Common myeloid progenitor, CD34-positive (primary cell): ENCODE measurements at regions not wholly inside any gene's neighbourhood (a gene's known extent, or its start where the extent isn't known, plus 50 kb on each side); places are given as distances from the start of the nearest gene placed in this dataset.

Experiments
- CTCF ChIA-PET: fragments of 350-600 bp; sonication (Branson Sonifier 250); formaldehyde crosslinking; loops from one replicate; lab custom pipeline; 2021; ENCODE audit warnings: antibody characterized with exemption; lab: Charles Lee
- POLR2A ChIA-PET: fragments of 350-600 bp; sonication (Branson Sonifier 250); formaldehyde crosslinking; loops from one replicate; lab custom pipeline; 2021; ENCODE audit warnings: antibody characterized with exemption; lab: Charles Lee
- DNase-seq, 3 donors: peaks; one replicate each; pipeline versions ENCODE4 v3.0.0 to v3.0.0-alpha.2; 2013
- H3K27ac ChIP-seq, 2 experiments: 1 replicate in 1 of 2; 2 replicates in 1 of 2; pipeline ENCODE4 v1.7.0; 2013; ENCODE audit warnings: inconsistent platforms in 2 of 2, low read length in 2 of 2, mild to moderate bottlenecking in 2 of 2, low read depth in 1 of 2, moderate library complexity in 1 of 2; ENCODE audit not compliant: severe bottlenecking in 2 of 2, insufficient read depth in 1 of 2, poor library complexity in 1 of 2
- H3K27me3 ChIP-seq, 5 experiments: replicated peaks in 2 of 5; 1 replicate in 3 of 5; 2 replicates in 2 of 5; pipeline versions ENCODE4 v1.6.1 to v1.7.0; 2013; ENCODE audit warnings: low read length in 4 of 5, mild to moderate bottlenecking in 2 of 5, moderate library complexity in 2 of 5, inconsistent platforms in 1 of 5; ENCODE audit not compliant: insufficient read depth in 5 of 5, control insufficient read depth in 4 of 5
- H3K36me3 ChIP-seq, 4 experiments: 1 replicate in 2 of 4; 2 replicates in 2 of 4; pipeline versions ENCODE4 v1.6.1 to v1.7.0; 2013; ENCODE audit warnings: low read length in 3 of 4, control low read depth in 1 of 4, mild to moderate bottlenecking in 1 of 4; ENCODE audit not compliant: control insufficient read depth in 4 of 4, insufficient read depth in 4 of 4
- H3K4me1 ChIP-seq, 4 experiments: 1 replicate in 3 of 4; 2 replicates in 1 of 4; pipeline versions ENCODE4 v1.6.1 to v1.7.1; 2013; ENCODE audit warnings: low read length in 3 of 4, mild to moderate bottlenecking in 3 of 4, control low read depth in 1 of 4, inconsistent platforms in 1 of 4, moderate library complexity in 1 of 4; ENCODE audit not compliant: control insufficient read depth in 4 of 4, insufficient read depth in 4 of 4; ENCODE audit errors: control extremely low read depth in 1 of 4
- H3K4me3 ChIP-seq, 7 experiments: 1 replicate in 4 of 7; 2 replicates in 3 of 7; pipeline versions ENCODE4 v1.5.1 to v1.7.0; 2013; ENCODE audit warnings: mild to moderate bottlenecking in 7 of 7, low read length in 6 of 7, moderate library complexity in 6 of 7, inconsistent platforms in 2 of 7, low read depth in 2 of 7, control low read depth in 1 of 7; ENCODE audit not compliant: insufficient read depth in 4 of 7, control insufficient read depth in 1 of 7; ENCODE audit errors: extremely low read depth in 1 of 7
- H3K9me3 ChIP-seq, 5 experiments: 1 replicate in 4 of 5; 2 replicates in 1 of 5; pipeline versions ENCODE4 v1.6.1 to v1.7.1; 2013; ENCODE audit warnings: low read length in 4 of 5, mild to moderate bottlenecking in 2 of 5, inconsistent platforms in 1 of 5, low read depth in 1 of 5, moderate library complexity in 1 of 5; ENCODE audit not compliant: control insufficient read depth in 4 of 5, insufficient read depth in 2 of 5; ENCODE audit errors: control extremely low read depth in 1 of 5
- WGBS: methylation state at CpG from one replicate; pipeline ENCODE4 v1.1.5; 2013; ENCODE audit not compliant: insufficient coverage; 5-methylcytosine and 5-hydroxymethylcytosine counted together

DNA sequence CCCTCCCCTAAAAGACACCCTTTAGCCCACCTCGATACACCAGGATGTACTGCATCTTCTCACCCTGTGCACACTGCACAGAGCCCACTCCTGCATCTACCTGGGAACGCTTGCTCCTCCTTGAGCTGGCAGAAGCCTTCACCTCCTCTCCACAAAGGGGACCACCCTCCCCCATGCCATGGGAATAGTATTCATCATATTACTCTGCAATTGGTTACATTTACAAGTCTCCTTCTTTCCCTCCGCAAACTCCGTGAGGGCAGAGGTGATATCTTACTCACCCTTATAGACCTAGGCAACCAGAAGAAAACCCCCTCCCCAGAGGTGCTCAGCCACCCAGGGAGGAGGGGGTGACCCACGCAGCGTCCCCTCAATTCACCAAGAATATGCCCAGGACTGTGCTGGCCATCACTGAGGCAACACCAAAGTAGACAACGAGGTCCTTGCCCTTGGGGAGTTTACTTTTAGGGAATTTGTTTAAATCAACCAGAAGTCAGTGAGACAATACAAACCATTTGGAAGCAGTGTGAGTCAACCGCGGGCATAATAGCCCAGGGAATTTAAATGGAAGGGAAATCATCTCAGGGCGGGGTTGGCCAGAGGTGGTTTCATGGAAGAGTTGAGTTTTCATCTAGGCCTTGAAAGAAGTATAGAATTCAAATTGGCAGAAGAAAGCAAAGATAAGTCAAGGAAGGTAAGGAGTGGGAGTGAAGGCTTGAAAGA, 214.5 kb downstream of the BARX2 start:
- CTCF ChIA-PET: no interaction called here
- Histone ChIP-seq H3K27ac (no peak overlapping the region), H3K27me3 (peaks cover 0 to 34% (median 4%) of the 10 kb centered on the region in 5 experiments), H3K4me3 (no peak overlapping the region), H3K9me3 (peaks cover 0 to 1% (median 0%) of the 10 kb centered on the region in 5 experiments), H3K4me1 (no peaks in the 10 kb centered on the region), H3K36me3 (no peaks in the 10 kb centered on the region)
- WGBS: 65% methylated on average over 10 of the region's 10 CpGs
- DNase-seq: no peak
- POLR2A ChIA-PET: no interaction called here

DNA sequence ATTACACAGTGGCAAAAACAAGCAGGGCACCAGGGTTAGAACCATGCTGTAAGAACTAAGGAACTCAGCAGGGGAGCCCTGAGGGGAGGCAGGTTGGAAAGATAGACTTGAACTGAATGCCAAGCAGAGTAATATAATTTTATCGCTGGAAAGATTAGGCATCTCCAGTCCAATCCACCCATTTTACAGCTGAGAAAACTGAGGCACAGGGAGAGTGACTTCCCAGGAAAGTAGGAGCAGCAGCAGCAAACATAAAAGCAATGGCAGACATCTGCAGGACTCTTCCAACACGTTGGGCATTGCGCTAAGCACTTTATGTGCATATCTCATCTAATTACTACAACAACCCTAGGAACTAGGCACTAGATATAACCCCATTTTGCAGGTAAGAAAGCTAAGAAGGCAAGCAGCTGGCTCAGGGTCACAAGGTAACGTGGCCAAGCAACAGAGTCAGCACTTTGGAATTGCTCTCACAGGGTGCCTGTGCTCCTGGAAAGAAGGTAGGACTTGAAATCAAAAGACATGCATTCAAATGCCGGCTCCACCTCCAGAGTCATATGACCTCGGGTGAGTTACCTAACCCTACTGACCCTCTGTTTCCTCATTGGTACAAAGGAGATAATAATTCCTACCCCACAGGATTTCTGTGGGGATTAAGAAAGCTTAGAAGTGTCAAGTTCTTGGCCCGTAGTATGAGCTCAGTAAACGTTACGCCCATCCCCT, 215.3 kb downstream of the BARX2 start:
- ChIA-PET POLR2A (no interaction called here), CTCF (interaction anchor here (1.1 kb wide), 1 partner anchor 16 kb away, joined by 3 read pairs; no protein-coding TSS in a partner anchor)
- Histone ChIP-seq H3K4me1 (no peaks in the 10 kb centered on the region), H3K27me3 (peaks cover 0 to 40% (median 4%) of the 10 kb centered on the region in 5 experiments), H3K36me3 (no peaks in the 10 kb centered on the region), H3K27ac (no peak overlapping the region), H3K4me3 (no peak overlapping the region), H3K9me3 (peaks cover 0 to 3% (median 0%) of the 10 kb centered on the region in 5 experiments)
- 90% methylated on average over 8 of the region's 9 CpGs for WGBS
- DNase-seq: no peak

DNA sequence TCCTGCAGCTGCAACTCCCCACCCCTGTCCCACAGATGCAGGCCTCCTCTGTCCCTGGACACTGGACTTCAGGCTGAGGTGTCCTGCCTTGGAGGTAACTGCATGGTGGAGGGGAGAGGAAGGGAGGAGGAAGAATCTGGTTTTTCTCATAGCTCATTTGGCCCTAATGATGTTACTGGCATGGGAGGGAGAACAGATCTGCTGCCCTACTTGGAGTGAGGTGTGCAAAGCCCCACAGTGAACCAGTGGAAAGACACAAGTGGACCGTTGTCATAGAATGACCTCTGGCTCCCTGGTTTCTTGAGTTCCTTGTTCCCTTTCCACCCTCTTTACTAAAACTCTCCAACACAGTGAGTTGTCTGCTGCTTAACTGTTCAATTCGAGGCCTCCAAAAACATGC, 215.9 kb downstream of the BARX2 start:
- ChIA-PET POLR2A (no interaction called here), CTCF (interaction anchor here (1.1 kb wide), 1 partner anchor 16 kb away, joined by 3 read pairs; no protein-coding TSS in a partner anchor)
- DNase-seq: no peak
- 100% methylated on average over 2 of the region's 2 CpGs for WGBS
- Histone ChIP-seq H3K4me1 (no peaks in the 10 kb centered on the region), H3K36me3 (no peaks in the 10 kb centered on the region), H3K4me3 (no peak overlapping the region), H3K27me3 (peaks cover 0 to 37% (median 4%) of the 10 kb centered on the region in 5 experiments), H3K27ac (no peak overlapping the region), H3K9me3 (peaks cover 0 to 3% (median 0%) of the 10 kb centered on the region in 5 experiments)

DNA sequence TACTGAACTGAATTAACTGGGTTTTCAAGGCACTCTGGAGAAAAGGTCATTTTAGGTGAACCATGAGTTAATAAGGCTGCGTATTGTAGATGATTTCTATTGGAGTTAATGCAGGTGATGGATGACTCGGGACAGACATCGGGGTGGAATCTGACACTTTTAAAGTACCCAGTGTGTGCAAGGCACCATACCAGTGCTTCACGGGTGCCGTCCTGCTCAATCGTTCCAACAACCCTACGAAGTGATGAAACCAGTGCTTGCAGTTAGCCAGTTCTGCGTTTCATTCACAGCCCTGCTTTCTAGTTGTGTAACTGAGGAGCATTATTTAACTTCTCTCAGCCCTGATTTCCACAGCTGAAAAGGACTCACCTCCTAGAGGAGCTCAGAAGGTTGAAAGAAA, 216.5 kb downstream of the BARX2 start:
- Histone ChIP-seq H3K27ac (no peak overlapping the region), H3K4me3 (no peak overlapping the region), H3K36me3 (no peaks in the 10 kb centered on the region), H3K27me3 (peaks cover 0 to 36% (median 4%) of the 10 kb centered on the region in 5 experiments), H3K4me1 (no peaks in the 10 kb centered on the region), H3K9me3 (peaks cover 0 to 4% (median 0%) of the 10 kb centered on the region in 5 experiments)
- CTCF ChIA-PET: no interaction called here
- POLR2A ChIA-PET: no interaction called here
- DNase-seq: no peak
- WGBS: 94% methylated on average over 8 of the region's 8 CpGs

DNA sequence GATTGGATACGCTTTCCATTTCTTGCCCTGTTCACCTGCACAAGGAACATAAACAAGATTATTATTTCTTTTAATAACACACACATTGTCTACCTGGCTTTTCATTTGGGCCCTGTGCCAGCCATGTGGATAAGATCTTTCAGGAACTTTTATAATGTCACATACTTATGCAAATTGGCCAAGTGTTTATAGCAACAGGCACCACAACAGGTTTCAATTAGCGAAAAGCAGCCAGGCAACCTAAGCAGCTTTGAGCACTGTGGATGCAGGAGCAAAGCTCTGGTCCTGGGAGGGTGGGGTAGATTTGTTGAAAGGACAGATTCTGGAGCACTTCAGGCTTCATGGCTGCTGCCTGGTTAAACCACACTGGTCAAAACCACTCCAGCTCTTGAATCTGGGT, 217.4 kb downstream of the BARX2 start:
- WGBS: 93% methylated on average over 2 of the region's 2 CpGs
- ChIA-PET POLR2A (no interaction called here), CTCF (no interaction called here)
- no peak overlapping the region for H3K4me3 ChIP-seq
- no peak overlapping the region for H3K27ac ChIP-seq
- DNase-seq: no peak
- peaks cover 0 to 4% (median 0%) of the 10 kb centered on the region in 5 experiments for H3K9me3 ChIP-seq
- H3K4me1 ChIP-seq: no peaks in the 10 kb centered on the region
- peaks cover 0 to 35% (median 4%) of the 10 kb centered on the region in 5 experiments for H3K27me3 ChIP-seq
- no peaks in the 10 kb centered on the region for H3K36me3 ChIP-seq

DNA sequence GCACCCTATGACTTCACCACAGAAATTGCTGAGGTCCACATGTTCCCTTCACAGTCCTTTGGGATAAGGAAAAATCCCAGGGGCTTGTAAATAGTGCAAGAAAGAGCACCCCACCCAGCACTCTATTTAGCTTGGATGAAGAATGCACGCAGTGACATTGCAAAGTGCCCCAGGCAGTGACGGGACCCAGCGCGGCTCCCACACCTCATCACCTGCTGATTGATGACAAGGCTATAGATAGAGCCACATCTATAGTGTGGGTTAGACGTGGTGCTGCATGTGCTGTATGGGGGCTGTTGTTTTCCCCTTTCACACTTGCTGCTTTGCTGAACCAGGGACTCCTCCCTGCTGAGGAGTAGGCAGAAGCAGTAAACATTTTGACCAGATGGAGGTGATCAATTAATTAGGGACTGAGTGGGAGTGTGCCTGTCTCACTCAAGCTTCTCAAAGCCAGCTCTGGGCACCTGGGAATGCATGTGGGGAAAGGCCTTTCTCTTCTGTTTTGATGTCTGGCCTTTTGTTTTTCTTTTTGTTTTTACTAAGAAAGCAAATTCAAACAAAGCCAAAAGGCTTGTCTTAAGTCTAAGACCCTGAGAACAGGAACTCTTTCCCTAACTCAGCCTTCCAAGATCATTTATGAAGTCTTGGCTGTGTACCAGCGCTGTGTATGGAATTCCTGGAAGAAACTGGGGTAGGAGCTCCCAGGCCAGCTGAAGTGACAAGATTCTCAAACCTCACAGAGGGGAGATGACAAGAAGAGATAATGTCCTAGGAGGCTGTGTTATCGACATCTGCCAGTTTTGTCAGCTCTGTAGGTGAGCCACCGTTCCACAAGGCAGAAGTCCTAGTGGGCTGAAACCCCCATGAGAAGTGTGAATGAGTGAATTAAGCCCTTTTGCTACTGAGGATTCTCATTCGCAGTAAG, 219.7 kb downstream of the BARX2 start:
- no peaks in the 10 kb centered on the region for H3K36me3 ChIP-seq
- H3K9me3 ChIP-seq: peaks cover 0 to 4% (median 0%) of the 10 kb centered on the region in 5 experiments
- H3K27ac ChIP-seq: no peak overlapping the region
- no peak for DNase-seq
- ChIA-PET CTCF (no interaction called here), POLR2A (no interaction called here)
- H3K4me1 ChIP-seq: no peaks in the 10 kb centered on the region
- H3K4me3 ChIP-seq: no peak overlapping the region
- peaks cover 0 to 21% (median 3%) of the 10 kb centered on the region in 5 experiments for H3K27me3 ChIP-seq
- 49% methylated on average over 7 of the region's 9 CpGs for WGBS
